OCI-LY1 (cell line): ENCODE measurements at regions not wholly inside any gene's neighbourhood (a gene's known extent, or its start where the extent isn't known, plus 50 kb on each side); places are given as distances from the start of the nearest gene placed in this dataset.

ENCODE experiments used
- CTCF ChIP-seq: fragments of 200-600 bp; sonication (generic), shearing (Covaris generic); IDR thresholded peaks from 2 replicates; pipeline ENCODE4 v1.5.1; 2017; ENCODE audit warnings: mild to moderate bottlenecking, antibody characterized with exemption, low read length, moderate library complexity, mixed read lengths
- EZH2 ChIP-seq: fragments of 200-600 bp; sonication (generic), shearing (Covaris generic); IDR thresholded peaks from 2 replicates; pipeline ENCODE4 v1.8.0; 2017; ENCODE audit warnings: borderline replicate concordance, mixed run types, mild to moderate bottlenecking, antibody characterized with exemption, low read length, moderate library complexity, mixed read lengths

- TF ChIP-seq CTCF (no peak), EZH2 (no peak)
Measured at GRCh38 chr10:20970044-20970443, 72.9 kb upstream of the NEBL start.
